Heart left ventricle (tissue), 13 donors: ENCODE measurements at regions not wholly inside any gene's neighbourhood (a gene's known extent, or its start where the extent isn't known, plus 50 kb on each side); places are given as distances from the start of the nearest gene placed in this dataset.

Experiments
- CTCF ChIP-seq, 12 donors: fragments of 200-600 bp; sonication (generic) in 4 of 12; IDR thresholded peaks; one replicate each; pipeline versions ENCODE4 v1.5.0 to v1.8.0; 2018 to 2022; ENCODE audit warnings: antibody characterized with exemption in 12 of 12, mild to moderate bottlenecking in 5 of 12
- POLR2A ChIP-seq, 2 donors: fragments of 450-650 bp; IDR thresholded peaks; one replicate each; pipeline ENCODE4 v1.6.1; 2017; ENCODE audit warnings: antibody characterized with exemption in 2 of 2, mild to moderate bottlenecking in 2 of 2, moderate library complexity in 2 of 2
- donor health status: ischemic (EF 13 %, LVEDD 7.1; RV severe dilation, severe dysfunction).
- donor health status: DM: no; HTN: yes; CAD: no.
- donor health status: DM: no; HTN: no; CAD: no.
- donor health status: ischemic (EF 25% LVEDD 6.9; RV normal size, moderate dysfunction).
- donor health status: ischemic (EF 25% LVEDD 5.7; RV mildly dilated, moderate dysfunction).
- donor health status: ischemic (EF 35%, LVEDD 5.7; RV mildly dilated, moderate dysfunction).
- donor health status: nonischemic (EF 11% LVEDD 7.7; RV severe dilation, severe dysfunction).
- donor health status: DM: yes; HTN: yes; CAD: no.
- donor health status: PGD.
- donor health status: ischemic (EF 29% LVEDD 5.4; RV normal size, mild dysfunction).
- donor health status: nonischemic (EF 23%, LVEDD 6.1; RV moderate dilation, normal function).

GRCh38 chr3:109553591-109554371 is 216.4 kb upstream of the DPPA4 start:
- no peak for TF ChIP-seq CTCF (IDR thresholded peaks at IDR 0.05)
- no peak for TF ChIP-seq POLR2A (IDR thresholded peaks at IDR 0.05)
